Nucleus accumbens (tissue), 56 donors: ENCODE measurements at regions not wholly inside any gene's neighbourhood (a gene's known extent, or its start where the extent isn't known, plus 50 kb on each side); places are given as distances from the start of the nearest gene placed in this dataset.
"Not testable (repeated sequence)": the region's sequence is repeated elsewhere in the genome, so short reads cannot be mapped to it uniquely, and the experiment has no call there.

Experiments used
- DNase-seq, 56 donors: peaks; one replicate each; lab custom pipeline; 2025; lab: John Stamatoyannopoulos, UW

DNA sequence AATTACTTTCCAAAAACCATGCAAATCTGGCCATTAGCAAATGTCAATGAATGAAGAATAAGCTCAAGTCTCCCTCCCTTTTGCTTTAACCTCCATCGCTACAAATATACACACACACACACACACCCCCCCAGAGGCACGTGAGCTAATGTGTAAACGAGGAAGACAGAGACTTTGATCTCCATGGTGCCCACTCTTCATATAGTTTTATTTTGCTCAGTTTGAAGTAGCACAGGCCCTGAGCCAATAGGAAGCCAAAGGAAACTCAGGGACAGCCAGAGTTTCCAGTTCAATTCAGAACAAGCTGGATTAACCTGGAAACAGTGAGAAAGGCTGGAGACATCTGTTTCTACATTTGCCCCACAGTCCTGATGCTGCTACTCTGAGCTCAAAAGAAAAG lies 248.4 kb upstream of the MEIS1 start:
- no peak for DNase-seq

DNA sequence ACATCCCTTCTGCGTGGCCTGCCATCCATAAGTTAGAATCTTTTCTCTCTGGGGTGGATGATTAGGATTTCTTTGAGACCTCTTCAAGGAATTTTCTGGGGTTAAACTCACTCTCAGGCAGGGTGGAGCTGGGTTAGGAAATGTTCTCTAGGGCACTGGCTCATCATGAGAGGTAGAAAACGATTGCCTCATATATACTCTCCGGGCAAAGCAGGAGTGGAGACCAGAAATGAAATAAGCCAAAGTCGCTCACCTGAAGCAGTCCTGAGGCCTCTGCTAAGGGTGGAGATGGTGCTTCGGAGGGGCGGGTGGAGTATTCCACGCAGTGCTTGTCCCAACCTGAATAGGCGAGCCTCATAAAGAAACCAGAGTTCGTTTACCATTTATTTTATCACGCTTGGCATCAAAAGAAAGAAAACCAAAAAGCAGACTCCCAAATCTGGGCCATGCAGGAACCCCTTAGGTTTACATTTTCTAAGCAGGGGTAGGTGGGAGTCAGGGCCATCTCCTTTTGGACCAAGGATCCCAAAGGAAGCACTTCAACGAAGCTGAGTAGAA lies 249.3 kb upstream of the MEIS1 start:
- DNase-seq: no peak

DNA sequence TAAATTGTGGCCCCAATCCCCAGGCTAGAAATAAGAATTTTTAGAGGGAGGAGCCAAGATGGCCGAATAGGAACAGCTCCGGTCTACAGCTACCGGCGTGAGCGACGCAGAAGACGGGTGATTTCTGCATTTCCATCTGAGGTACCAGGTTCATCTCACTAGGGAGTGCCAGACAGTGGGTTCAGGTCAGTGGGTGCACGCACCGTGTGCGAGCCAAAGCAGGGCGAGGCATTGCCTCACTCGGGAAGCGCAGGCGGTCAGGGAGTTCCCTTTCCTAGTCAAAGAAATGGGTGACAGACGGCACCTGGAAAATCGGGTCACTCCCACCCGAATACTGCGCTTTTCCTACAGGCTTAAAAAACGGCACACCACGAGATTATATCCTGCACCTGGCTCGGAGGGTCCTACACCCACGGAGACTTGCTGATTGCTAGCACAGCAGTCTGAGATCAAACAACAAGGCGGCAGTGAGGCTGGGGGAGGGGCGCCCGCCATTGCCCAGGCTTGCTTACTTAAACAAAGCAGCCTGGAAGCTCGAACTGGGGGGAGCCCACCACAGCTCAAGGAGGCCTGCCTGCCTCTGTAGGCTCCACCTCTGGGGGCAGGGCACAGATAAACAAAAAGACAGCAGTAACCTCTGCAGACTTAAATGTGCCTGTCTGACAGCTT lies 257.7 kb upstream of the MEIS1 start:
- DNase-seq: not testable (repeated sequence)

DNA sequence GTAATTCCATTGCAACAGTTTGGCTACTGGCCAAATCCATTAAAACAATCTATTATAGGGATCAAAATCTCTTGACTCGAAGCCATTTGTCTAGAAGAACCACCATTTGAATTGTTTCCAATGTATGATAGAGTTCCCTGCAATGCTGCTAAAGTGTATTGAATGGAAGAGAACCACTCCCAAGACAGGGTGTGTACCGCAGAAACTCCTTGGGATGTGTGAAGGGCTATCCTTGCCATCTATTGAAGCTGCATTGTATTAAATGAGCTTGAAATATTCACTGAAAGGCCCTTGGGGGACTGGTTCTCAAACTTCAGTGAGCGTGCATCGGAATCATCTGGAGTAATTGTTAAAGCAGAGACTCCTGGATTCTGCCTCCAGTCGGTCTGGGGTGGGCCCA lies 260.4 kb upstream of the MEIS1 start:
- DNase-seq: no peak

DNA sequence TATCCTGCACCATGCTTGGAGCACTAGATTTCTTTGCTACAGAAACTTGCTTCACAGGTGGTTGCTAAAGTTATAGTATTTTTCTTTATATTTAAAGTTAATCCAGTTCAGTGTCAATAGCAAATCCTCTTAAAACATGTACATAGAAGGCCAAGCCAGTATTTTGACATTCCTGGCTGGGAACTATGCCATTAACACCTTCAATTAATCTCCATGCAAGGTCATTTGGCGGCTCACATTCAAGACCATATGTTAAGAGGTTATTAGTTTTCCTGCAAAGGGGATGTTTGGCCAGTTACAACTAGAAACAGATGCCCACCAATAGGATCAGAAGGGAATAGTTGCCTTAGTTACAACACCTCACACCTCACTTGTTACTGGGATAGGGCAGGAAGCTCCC lies 261.3 kb upstream of the MEIS1 start:
- DNase-seq: no peak

DNA sequence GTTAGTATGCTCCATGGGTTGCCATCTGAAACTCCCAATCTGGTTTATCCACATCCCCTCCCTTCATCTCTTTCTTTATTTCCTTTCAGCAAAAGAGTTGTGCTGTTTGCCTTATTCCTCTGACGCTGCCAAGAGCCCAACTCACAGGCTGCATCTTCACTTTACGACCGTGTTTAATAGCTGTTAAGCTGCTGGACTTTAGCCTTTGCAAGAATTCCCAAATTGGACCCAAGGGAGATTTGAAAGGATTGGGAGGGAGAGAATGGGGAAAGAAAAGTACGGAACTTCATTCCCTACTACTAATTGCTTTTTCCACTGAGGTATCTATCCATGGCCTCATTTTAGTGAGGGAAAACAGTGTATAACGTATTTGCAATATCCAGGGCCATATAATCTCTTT lies 263.4 kb upstream of the MEIS1 start:
- no peak for DNase-seq

DNA sequence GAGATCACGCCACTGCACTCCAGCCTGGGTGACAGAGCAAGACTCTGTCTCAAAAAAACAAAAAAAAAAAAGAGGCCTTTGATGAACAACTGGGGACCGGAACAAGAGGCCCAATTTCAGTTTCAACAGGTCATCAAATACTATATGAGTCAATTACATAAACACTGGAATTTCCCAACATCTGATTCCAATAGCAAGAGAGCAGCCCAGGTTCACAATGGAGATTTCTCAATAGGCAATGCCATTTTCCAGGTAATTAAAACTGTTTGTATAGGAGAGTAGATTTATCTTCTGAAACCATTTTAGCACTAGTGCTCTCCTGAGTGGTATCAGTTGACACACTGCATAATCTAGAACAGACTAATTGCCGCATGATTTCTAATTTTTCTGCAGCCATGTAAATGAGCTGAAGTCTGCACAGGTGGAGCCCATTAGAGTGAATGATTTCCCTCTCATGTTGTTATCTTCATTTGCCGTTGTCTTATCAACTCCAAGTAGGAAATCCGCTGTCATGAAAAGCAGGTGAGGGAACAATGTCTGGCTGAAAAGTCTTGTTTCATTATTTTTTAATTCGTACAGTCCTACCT lies 264.1 kb upstream of the MEIS1 start:
- no peak for DNase-seq

DNA sequence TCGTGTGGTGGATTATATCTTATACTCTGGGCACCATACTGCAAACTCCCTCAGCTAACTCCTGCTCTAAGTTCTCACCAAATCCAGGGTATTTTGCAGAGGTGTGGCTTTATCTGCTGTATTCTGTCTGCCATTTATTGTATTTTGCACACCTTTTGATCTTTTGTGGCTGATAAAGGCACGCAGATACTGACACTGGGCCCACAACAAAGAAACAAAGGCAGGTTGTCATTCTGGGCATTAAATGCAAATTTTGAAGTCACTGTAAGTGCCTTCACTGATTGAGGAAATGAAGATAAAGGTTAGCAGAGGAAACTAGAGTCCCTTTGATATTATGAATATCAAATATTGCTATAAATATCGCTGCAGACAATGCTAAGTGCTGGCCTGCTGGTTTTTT lies 265.8 kb upstream of the MEIS1 start:
- DNase-seq: no peak

DNA sequence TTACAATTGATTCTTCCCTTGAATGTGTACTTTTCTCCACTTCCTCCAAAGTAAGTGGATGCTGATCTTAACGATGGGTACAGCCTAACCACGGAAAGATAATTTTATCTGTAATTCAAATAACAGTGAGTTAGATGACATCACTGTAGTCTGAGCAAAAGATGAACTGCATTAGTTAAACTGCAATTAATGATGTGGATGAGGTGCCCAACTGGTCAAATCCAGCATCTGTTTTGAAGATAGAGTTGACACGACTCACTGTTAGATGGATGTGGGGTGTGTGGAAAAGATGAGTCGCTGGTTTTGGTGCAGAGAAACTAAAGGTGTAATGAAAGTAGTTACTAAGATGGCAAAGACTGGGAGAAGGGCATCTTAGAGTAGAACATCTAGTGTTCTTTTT lies 270.5 kb upstream of the MEIS1 start:
- DNase-seq: no peak

DNA sequence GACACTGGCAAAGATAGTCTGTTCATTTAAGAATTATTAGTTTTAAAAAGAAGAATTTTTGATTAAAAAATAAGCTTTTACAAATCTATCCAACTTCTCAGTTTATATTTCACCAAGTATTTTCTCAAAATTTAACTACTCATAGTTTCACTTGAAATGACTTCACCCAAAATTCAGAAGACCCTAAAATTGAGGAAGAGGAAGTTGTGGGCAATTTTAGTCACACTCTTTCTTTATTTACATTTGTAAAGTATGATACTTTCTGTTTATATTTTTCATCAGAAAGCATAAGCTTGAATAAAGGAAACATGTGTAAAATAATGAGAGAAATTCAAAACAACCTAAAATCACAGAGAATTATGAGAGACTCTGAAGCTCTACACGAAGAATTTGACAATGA lies 278.8 kb upstream of the MEIS1 start:
- DNase-seq: no peak

DNA sequence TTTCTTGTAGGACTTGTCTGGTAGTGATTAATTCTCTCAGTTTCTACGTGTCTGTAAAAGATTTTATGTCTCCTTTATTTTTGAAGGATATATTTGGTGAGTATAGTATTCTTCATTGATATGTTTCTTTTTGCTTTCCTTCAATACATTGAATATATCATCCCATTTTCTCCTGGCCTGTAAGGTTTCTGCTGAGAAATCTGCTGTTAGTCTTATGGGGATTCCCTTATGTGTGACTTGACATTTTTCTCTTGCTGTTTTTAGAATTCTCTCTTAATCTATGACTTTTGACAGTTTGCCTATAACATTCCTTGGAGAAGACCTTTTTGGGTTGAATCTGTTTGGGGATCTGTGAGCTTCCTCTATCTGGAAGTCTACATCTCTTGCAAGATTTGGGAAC lies 281.0 kb upstream of the MEIS1 start:
- DNase-seq: no peak

DNA sequence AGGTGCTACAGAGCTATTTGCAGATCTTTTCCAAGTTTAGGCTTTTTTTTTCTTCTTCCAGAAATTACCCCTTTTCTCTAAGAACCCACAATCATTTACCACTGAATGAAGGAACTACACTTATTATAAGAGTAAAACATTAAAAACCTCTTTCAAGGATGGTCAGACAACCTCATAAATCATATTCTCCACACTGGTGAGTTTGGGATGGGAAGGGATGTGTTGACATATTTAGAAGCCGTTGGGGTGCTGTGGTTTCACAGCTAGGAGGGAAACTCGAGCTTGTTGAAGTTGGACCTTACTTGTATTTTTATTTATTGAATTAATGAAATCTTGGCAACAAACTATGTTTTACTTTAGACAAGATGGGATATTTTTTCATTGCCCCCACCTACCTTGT lies 289.4 kb upstream of the MEIS1 start:
- no peak for DNase-seq

DNA sequence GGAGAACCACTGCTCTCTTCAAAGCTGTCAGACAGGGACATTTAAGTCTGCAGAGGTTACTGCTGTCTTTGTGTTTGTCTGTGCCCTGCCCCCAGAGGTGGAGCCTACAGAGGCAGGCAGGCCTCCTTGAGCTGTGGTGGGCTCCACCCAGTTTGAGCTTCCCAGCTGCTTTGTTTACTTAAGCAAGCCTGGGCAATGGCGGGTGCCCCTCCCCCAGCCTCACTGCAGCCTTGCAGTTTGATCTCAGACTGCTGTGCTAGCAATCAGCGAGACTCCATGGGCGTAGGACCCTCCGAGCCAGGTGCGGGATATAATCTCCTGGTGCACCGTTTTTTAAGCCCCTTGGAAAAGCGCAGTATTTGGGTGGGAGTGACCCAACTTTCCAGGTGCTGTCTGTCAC lies 290.6 kb upstream of the MEIS1 start:
- DNase-seq: not testable (repeated sequence)

DNA sequence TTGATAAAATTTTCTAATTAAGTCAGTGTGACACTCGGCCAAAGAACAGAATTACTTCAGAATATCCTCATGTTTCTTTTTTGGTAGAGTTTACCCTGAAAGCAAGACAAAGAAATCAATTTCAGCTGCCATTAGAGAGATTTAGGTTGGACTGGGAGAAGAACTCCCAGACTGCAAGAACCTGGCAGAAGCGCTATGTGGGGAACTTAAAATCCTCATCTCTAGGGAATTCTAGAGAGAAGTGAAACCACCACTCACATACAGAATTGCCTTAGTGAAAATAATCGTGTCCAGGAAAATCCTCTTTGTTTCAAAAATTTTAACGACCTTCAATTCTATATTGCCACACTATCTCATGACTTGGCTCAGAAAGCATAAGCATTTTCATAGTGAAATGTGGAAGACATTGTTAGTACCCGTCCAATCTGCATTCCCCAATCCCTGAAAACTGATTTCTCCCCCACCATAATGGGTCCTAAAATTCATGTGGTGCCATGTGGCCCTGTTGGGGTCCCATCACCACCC lies 297.3 kb upstream of the MEIS1 start:
- no peak for DNase-seq

DNA sequence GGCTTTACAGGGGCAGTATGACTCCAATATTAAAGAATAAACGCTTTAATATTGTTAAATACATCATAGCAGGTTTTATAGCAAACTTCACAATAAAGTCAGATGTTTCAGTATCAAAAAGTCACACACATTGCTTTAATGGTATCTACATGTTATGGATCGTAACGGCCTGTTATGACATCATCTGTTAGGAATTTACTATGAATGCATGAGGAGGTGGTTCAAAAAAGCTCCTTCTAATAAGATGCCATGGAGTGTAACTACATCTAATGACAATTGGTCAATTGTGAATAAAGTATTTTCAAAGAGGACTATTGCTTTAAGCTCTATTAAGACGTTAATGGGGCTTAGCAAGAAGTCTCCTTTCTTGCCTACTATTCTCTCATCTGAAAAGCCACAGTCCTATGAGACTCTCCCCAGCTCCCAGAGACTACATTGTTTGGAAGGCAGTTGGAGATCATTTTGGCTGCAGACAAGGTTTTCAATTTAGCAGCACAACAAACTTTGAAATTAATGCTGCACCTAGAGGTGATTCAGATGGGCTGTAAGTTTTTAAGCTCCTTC lies 300.7 kb upstream of the MEIS1 start:
- DNase-seq: no peak

DNA sequence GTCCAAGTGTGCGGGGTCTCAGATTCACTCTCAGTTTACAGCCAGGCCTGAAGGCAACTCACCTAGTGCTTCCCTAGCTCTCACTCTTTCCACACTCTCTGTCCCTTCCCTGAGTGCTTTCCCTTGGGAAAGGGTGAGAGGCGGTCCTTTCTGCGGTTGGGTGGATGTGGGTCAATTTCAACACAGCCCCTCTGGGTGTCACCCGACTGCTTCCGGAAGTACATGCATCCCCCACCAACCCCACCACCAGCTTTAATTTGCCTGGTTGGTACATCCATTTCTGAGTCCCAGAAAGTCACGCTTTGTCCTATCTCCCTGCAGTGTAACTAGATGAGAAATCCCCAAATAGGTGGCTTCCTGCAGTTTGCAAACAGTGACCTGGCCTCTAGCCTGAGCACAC lies 307.3 kb upstream of the MEIS1 start:
- DNase-seq: no peak

DNA sequence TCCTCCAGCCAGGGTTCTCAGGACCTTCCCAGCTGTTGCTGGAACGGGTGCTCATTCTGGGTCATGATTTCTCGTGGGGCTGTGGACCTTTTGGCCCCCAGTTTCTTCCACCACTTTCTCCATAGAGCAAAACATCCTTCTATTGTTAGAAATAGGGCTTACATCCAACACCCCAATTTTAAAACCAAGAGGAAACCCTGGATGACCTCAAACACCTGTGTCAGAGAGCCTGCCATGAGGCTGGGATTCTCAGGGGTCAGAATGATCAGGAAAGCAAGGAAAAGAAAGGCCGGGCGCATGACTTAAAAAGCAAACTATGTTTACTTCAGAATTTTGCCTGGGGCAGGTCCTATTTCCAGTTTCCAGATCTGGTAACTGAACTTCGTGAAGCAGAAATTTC lies 307.9 kb upstream of the MEIS1 start:
- no peak for DNase-seq

DNA sequence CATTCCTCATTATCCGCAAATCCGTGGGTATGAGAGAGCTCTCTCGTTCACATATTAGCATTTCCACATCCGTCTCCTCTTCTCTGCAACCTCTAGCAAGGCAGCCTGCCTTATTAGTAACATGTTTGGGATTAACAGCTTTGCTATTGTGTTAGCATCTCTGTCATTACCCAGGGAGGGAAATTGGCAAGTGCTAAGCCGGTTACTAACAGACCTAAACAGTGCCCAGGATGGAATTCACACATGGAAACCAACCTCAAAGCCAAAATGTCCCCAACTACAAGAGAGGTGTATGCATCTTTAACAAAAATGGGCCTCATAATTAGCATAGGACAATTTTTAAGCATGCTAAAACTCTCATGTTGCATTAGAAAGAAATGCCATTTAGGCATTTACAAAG lies 309.0 kb upstream of the MEIS1 start:
- DNase-seq: no peak

DNA sequence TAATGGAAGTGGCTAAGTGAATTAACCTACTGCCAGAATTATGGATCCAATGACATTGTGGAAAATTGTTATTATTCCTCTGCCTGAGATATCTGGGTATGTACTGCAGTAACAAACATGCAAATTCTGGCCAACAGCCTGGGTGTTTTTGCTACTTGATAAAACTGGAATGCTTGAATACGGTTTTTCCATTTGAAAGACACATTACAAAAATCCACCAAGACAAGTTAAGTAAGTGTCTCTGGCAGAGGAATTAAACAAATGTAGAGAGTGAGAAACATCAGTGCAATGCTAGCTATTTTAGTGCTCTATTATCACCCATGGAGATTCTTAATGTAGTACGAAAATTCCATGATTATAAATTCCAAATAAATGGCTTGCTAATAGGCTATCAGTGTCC lies 312.4 kb upstream of the MEIS1 start:
- DNase-seq: no peak

DNA sequence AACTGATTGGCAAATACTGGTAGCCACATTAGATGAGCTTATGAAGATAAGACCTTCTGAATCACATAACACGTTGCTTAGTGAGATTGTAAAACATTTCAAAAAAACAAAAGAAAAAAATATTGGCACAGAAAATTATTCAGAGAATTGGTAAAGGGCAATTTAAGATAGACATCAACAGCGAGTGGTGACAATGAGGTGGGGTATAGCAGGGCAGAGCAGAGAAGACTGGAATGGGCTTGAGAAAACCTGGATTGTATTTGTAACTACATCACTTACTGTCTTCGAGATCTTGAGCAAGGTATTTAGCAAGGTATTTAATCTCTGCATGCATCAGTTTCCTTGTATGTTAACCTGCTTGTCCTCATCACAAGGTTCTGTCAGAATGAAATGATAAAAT lies 313.0 kb upstream of the MEIS1 start:
- no peak for DNase-seq

DNA sequence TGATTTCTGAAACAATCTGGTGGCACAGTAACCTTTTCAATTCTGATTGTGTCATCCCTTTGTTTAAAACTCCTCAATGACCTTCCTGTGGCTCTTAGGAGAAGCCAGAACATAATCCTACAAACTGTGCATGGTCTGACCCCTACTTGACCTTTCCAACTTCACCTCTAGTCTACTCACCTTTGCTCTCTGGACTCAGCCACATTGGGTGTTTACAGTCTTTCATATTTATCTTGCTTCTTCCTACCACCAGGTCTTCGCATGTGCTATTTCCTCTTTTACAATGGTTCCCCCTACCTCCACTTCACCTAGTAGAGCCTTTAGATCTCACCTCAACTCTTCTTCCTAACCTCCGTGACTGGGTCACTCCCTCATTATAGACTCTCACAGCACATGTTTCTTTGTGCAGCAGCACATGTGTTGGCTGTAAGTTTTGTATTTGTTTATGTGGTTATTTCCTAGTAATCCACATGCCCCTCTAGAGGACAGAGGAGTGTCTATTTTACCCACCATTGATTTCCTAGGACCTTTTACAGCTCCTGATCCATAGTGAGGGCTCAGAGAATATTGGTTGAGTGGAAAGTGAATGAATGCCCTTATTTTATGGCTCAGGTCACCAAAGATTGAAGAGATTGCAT lies 320.8 kb upstream of the MEIS1 start:
- no peak for DNase-seq

DNA sequence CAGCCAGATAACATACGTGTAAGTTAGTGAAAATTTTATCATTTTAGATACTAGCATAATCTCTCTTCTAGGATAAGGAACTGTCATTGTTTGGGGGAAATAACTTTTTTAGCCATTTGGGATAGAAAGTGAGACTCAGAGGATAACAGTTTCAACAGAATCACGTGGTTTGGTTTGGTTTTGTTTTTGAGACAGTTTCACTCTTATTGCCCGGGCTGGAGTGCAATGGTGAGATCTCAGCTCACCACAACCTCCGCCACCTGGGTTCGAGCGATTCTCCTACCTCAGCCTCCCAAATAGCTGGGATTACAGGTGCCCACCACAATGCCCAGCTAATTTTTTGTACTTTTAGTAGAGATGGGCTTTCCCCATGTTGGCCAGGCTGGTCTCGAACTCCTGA lies 323.2 kb upstream of the MEIS1 start:
- DNase-seq: no peak
